ENCODE measurements at regions not wholly inside any gene's neighbourhood (a gene's known extent, or its start where the extent isn't known, plus 50 kb on each side); places are given as distances from the start of the nearest gene placed in this dataset.
"Not testable (repeated sequence)": the region's sequence is repeated elsewhere in the genome, so short reads cannot be mapped to it uniquely, and the experiment has no call there.

- no peak overlapping the region for H3K27ac ChIP-seq
- no peak overlapping the region for H3K4me3 ChIP-seq
- no peak for TF ChIP-seq CTCF (IDR thresholded peaks at IDR 0.05)
- intact Hi-C loops (cut with DNase I), result no loop called here
- H3K36me3 ChIP-seq, result no peaks in the 10 kb centered on the region
- no peak for DNase-seq (ENCODE audit: low spot score in 2 of 2)
- H3K9me3 ChIP-seq, result no peaks in the 10 kb centered on the region
- H3K4me1 ChIP-seq, result no peaks in the 10 kb centered on the region
- no peaks in the 10 kb centered on the region for H3K27me3 ChIP-seq
Measured at GRCh38 chr2:215861607-215862350, 151.6 kb downstream of the MREG start.

GRCh38 chr2:215856080-215856479 lies 157.3 kb downstream of the MREG start:
- Histone ChIP-seq H3K9me3 (no peaks in the 10 kb centered on the region), H3K36me3 (no peaks in the 10 kb centered on the region), H3K27ac (no peak overlapping the region), H3K27me3 (no peaks in the 10 kb centered on the region), H3K4me1 (peaks cover 0 to 7% of the 10 kb centered on the region in 2 donors), H3K4me3 (no peak overlapping the region)
- no peak for DNase-seq (ENCODE audit: low spot score in 2 of 2)
- intact Hi-C loops (cut with DNase I), result no loop called here
- no peak for TF ChIP-seq CTCF (IDR thresholded peaks at IDR 0.05)

- H3K27me3 ChIP-seq; intact Hi-C loops (cut with DNase I); H3K27ac ChIP-seq; H3K36me3 ChIP-seq; H3K9me3 ChIP-seq; DNase-seq (ENCODE audit: low spot score in 2 of 2); H3K4me3 ChIP-seq: not testable (repeated sequence)
- peaks cover 0 to 14% of the 10 kb centered on the region in 2 donors for H3K4me1 ChIP-seq
Measured at GRCh38 chr2:215855308-215855707, 158.0 kb downstream of the MREG start.

GRCh38 chr2:215854008-215854407 lies 159.3 kb downstream of the MREG start:
- no peak for DNase-seq (ENCODE audit: low spot score in 2 of 2)

GRCh38 chr2:215851696-215852095 lies 161.7 kb downstream of the MREG start:
- intact Hi-C loops (cut with DNase I), result no loop called here

More at GRCh38 chr2:215854008-215854407, 159.3 kb downstream of the MREG start:
- Histone ChIP-seq H3K27ac (no peak overlapping the region), H3K4me3 (no peak overlapping the region), H3K27me3 (no peaks in the 10 kb centered on the region), H3K36me3 (no peaks in the 10 kb centered on the region), H3K4me1 (peaks cover 0 to 15% of the 10 kb centered on the region in 2 donors), H3K9me3 (no peaks in the 10 kb centered on the region)
- no peak for TF ChIP-seq CTCF (IDR thresholded peaks at IDR 0.05)
- intact Hi-C loops (cut with DNase I), result no loop called here

More at GRCh38 chr2:215851696-215852095, 161.7 kb downstream of the MREG start:
- no peak for TF ChIP-seq CTCF (IDR thresholded peaks at IDR 0.05)
- Histone ChIP-seq H3K27ac (no peak overlapping the region), H3K4me1 (peaks cover 0 to 15% of the 10 kb centered on the region in 2 donors), H3K4me3 (no peak overlapping the region), H3K9me3 (no peaks in the 10 kb centered on the region), H3K27me3 (no peaks in the 10 kb centered on the region), H3K36me3 (no peaks in the 10 kb centered on the region)
- DNase-seq (ENCODE audit: low spot score in 2 of 2), result no peak

Measured in ascending aorta (tissue), 2 donors.